CD14-positive monocyte (primary cell): ENCODE measurements at regions not wholly inside any gene's neighbourhood (a gene's known extent, or its start where the extent isn't known, plus 50 kb on each side); places are given as distances from the start of the nearest gene placed in this dataset.

Source experiments
- DNase-seq, 3 donors: peaks; one replicate each; pipeline ENCODE4 v3.0.0-alpha.2; 2011 to 2022
- H2AFZ ChIP-seq: 2 replicates; pipeline ENCODE4 v1.6.0; 2012; ENCODE audit warnings: mild to moderate bottlenecking, low read depth, low read length, inconsistent platforms; ENCODE audit not compliant: insufficient read depth, poor library complexity, severe bottlenecking
- H3K27ac ChIP-seq, 2 donors: 1 replicate in 1 of 2; 2 replicates in 1 of 2; pipeline ENCODE4 v1.5.1; 2012 to 2013; ENCODE audit warnings: low read length in 2 of 2, control low read depth in 1 of 2, inconsistent platforms in 1 of 2, low read depth in 1 of 2, mild to moderate bottlenecking in 1 of 2
- H3K27me3 ChIP-seq, 2 donors: one replicate each; pipeline versions ENCODE4 v1.6.0 to v1.6.1; 2011 to 2013; ENCODE audit warnings: low read length in 2 of 2; ENCODE audit not compliant: control insufficient read depth in 2 of 2, insufficient read depth in 2 of 2
- H3K36me3 ChIP-seq, 2 donors: replicated peaks in 1 of 2; 1 replicate in 1 of 2; 2 replicates in 1 of 2; pipeline versions ENCODE4 v1.5.1 to v1.6.1; 2012 to 2013; ENCODE audit warnings: low read length in 2 of 2, control low read depth in 1 of 2, inconsistent platforms in 1 of 2, mild to moderate bottlenecking in 1 of 2; ENCODE audit not compliant: insufficient read depth in 2 of 2, control insufficient read depth in 1 of 2
- H3K4me1 ChIP-seq, 2 donors: 1 replicate in 1 of 2; 2 replicates in 1 of 2; pipeline versions ENCODE4 v1.5.1 to v1.6.1; 2012 to 2013; ENCODE audit warnings: low read length in 2 of 2, control low read depth in 1 of 2, inconsistent platforms in 1 of 2, mild to moderate bottlenecking in 1 of 2, moderate library complexity in 1 of 2; ENCODE audit not compliant: insufficient read depth in 2 of 2, control insufficient read depth in 1 of 2
- H3K4me2 ChIP-seq: replicated peaks from 2 replicates; pipeline ENCODE3; 2012; ENCODE audit warnings: low read length, moderate library complexity, mild to moderate bottlenecking; ENCODE audit not compliant: poor library complexity, severe bottlenecking; ENCODE audit errors: extremely low read depth
- H3K4me3 ChIP-seq, 3 experiments: fragments of 200-600 bp in 1 of 3; sonication (generic) in 1 of 3; replicated peaks in 1 of 3; 1 replicate in 2 of 3; 2 replicates in 1 of 3; pipeline ENCODE4 v1.5.1; 2011 to 2013; ENCODE audit warnings: low read length in 3 of 3, mild to moderate bottlenecking in 3 of 3, control low read depth in 2 of 3, low read depth in 2 of 3, inconsistent platforms in 1 of 3, moderate library complexity in 1 of 3
- H3K79me2 ChIP-seq: 2 replicates; pipeline ENCODE4 v1.6.0; 2012; ENCODE audit warnings: mild to moderate bottlenecking, control low read depth, inconsistent platforms, low read length, moderate library complexity; ENCODE audit not compliant: insufficient read depth
- H3K9ac ChIP-seq: 2 replicates; pipeline ENCODE4 v1.6.0; 2017; ENCODE audit warnings: low read length, mild to moderate bottlenecking; ENCODE audit not compliant: insufficient read depth, poor library complexity, severe bottlenecking
- H3K9me3 ChIP-seq, 2 donors: replicated peaks in 1 of 2; 1 replicate in 1 of 2; 2 replicates in 1 of 2; pipeline versions ENCODE4 v1.5.1 to v1.6.1; 2012 to 2013; ENCODE audit warnings: low read length in 2 of 2, control low read depth in 1 of 2; ENCODE audit not compliant: control insufficient read depth in 1 of 2, insufficient read depth in 1 of 2
- H4K20me1 ChIP-seq: 2 replicates; pipeline ENCODE4 v1.6.0; 2012; ENCODE audit warnings: mild to moderate bottlenecking, low read length, control low read depth, moderate library complexity; ENCODE audit not compliant: insufficient read depth
- H3K27ac Mint-ChIP-seq, 7 donors: one replicate each; pipeline ENCODE4 v1.8.0; 2020; ENCODE audit warnings: mild to moderate bottlenecking in 7 of 7, mixed read lengths in 7 of 7, moderate library complexity in 6 of 7, inconsistent platforms in 2 of 7
- H3K27me3 Mint-ChIP-seq, 3 donors: one replicate each; pipeline ENCODE4 v1.8.0; 2021 to 2022; ENCODE audit warnings: low read depth in 3 of 3, mild to moderate bottlenecking in 3 of 3, mixed read lengths in 3 of 3, moderate library complexity in 3 of 3, inconsistent platforms in 1 of 3
- H3K36me3 Mint-ChIP-seq, 2 donors: one replicate each; pipeline ENCODE4 v1.8.0; 2020; ENCODE audit warnings: mixed read lengths in 2 of 2, inconsistent platforms in 1 of 2, mild to moderate bottlenecking in 1 of 2
- H3K4me1 Mint-ChIP-seq: one replicate; pipeline ENCODE4 v1.8.0; 2020; ENCODE audit warnings: mild to moderate bottlenecking, mixed read lengths
- H3K4me3 Mint-ChIP-seq, 2 donors: one replicate each; pipeline ENCODE4 v1.8.0; 2020; ENCODE audit warnings: mild to moderate bottlenecking in 2 of 2, mixed read lengths in 2 of 2, moderate library complexity in 1 of 2
- H3K9me3 Mint-ChIP-seq, 7 donors: one replicate each; pipeline ENCODE4 v1.8.0; 2020 to 2022; ENCODE audit warnings: mixed read lengths in 7 of 7, mild to moderate bottlenecking in 6 of 7, moderate library complexity in 6 of 7, inconsistent platforms in 2 of 7
- CTCF ChIP-seq: fragments of 200-600 bp; IDR thresholded peaks from one replicate; pipeline ENCODE4 v1.8.0; 2022; ENCODE audit warnings: antibody characterized with exemption, mild to moderate bottlenecking
- WGBS: methylation state at CpG from one replicate; pipeline ENCODE4 v1.1.5; 2013; ENCODE audit warnings: missing lambda C conversion rate; ENCODE audit not compliant: insufficient coverage; 5-methylcytosine and 5-hydroxymethylcytosine counted together
- intact Hi-C, 2 donors: fragments of 100-400 bp; cut with micrococcal nuclease; formaldehyde crosslinking; loops; one replicate each; pipeline versions ENCODE4 v1.15.0 to v1.15.1; 2023

GRCh38 chr5:2272039-2272438, 389.3 kb upstream of the IRX4 start:
- Histone ChIP-seq H3K27ac (no peak overlapping the region), H3K9ac (no peak overlapping the region), H2AFZ (no peak overlapping the region), H4K20me1 (no peaks in the 10 kb centered on the region), H3K9me3 (peaks cover 0 to 4% of the 10 kb centered on the region in 2 donors), H3K4me3 (no peak overlapping the region), H3K4me1 (no peaks in the 10 kb centered on the region), H3K27me3 (no peaks in the 10 kb centered on the region), H3K79me2 (no peaks in the 10 kb centered on the region), H3K36me3 (no peaks in the 10 kb centered on the region), H3K4me2 (no peak overlapping the region)
- intact Hi-C loops: no loop called here
- Mint-ChIP-seq H3K27me3 (no peaks in the 10 kb centered on the region), H3K9me3 (peaks cover 0 to 9% (median 5%) of the 10 kb centered on the region in 7 donors), H3K4me3 (no peak overlapping the region), H3K36me3 (no peaks in the 10 kb centered on the region), H3K4me1 (no peaks in the 10 kb centered on the region), H3K27ac (no peak overlapping the region)
- 85% methylated on average over 9 of the region's 10 CpGs for WGBS
- no peak for TF ChIP-seq CTCF
- DNase-seq: no peak

DNA sequence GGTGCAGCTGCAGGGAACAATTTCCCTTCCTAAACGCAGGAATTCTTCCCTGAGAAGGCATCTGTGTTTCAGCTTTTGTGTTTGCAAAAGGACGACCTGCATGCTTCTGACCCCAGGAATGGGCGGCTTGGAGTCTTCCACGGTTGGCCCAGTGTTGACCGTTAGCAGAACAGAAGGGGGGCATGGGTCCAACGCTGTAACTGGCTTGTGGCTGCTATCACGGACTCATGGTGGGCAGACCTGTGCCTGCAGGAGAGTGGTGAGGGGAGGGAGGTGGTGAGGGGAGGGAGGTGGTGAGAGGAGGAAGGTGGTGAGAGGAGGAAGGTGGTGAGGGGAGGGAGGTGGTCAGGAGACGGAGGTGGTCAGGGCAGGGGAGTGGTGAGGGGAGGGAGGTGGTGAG, 388.6 kb upstream of the IRX4 start:
- no peaks in the 10 kb centered on the region for H3K9me3 ChIP-seq
- no peak for DNase-seq
- H4K20me1 ChIP-seq: no peaks in the 10 kb centered on the region
- no peaks in the 10 kb centered on the region for H3K27me3 Mint-ChIP-seq
- H3K4me2 ChIP-seq: no peak overlapping the region
- H3K4me3 Mint-ChIP-seq: no peak overlapping the region
- H3K9me3 Mint-ChIP-seq: peaks cover 0 to 7% (median 5%) of the 10 kb centered on the region in 7 donors
- H2AFZ ChIP-seq: no peak overlapping the region
- no peak overlapping the region for H3K9ac ChIP-seq
- intact Hi-C loops: no loop called here
- no peaks in the 10 kb centered on the region for H3K4me1 Mint-ChIP-seq
- H3K27me3 ChIP-seq: no peaks in the 10 kb centered on the region
- H3K4me1 ChIP-seq: no peaks in the 10 kb centered on the region
- no peaks in the 10 kb centered on the region for H3K36me3 Mint-ChIP-seq
- no peak for TF ChIP-seq CTCF
- no peak overlapping the region for H3K4me3 ChIP-seq
- H3K36me3 ChIP-seq: no peaks in the 10 kb centered on the region
- 53% methylated on average over 8 of the region's 8 CpGs for WGBS
- H3K27ac Mint-ChIP-seq: no peak overlapping the region
- no peaks in the 10 kb centered on the region for H3K79me2 ChIP-seq
- H3K27ac ChIP-seq: no peak overlapping the region
